NCI-H2171 (cell line): ENCODE measurements at regions not wholly inside any gene's neighbourhood (a gene's known extent, or its start where the extent isn't known, plus 50 kb on each side); places are given as distances from the start of the nearest gene placed in this dataset.

Experiments
- DNase-seq: peaks from one replicate; lab custom pipeline; 2025; lab: John Stamatoyannopoulos, UW

DNA sequence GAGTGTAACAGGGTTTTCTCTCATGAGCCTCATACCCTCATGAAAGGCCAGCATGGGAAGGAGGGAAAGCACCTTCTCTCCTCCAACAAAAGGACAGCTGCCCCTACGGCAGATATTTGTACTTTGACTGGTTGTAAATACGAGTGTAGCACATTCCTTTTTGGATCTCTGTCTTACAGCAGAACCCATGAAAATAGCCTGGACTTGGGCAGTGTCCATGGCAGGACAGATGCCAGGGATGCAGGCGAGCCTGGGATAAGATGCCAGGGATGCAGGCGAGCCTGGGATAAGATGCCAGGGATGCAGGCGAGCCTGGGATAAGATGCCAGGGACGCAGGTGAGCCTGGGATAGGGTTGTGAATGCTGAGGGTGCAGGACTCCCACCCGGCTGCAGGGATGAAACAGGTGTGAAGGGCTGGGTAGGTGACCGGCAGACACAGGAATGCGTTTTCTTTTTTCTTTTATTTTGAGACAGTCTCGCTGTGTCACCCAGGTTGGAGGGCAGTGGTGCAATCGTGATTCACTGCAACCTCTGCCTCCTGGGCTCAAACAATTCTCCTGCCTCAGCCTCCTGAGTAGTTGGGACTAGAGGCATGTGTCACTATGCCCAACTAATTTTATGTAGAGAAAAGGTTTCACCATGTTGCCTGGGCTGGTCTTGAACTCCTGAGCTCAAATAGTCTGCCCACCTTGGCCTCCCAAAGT lies 120.0 kb downstream of the BEGAIN start:
- no peak for DNase-seq

DNA sequence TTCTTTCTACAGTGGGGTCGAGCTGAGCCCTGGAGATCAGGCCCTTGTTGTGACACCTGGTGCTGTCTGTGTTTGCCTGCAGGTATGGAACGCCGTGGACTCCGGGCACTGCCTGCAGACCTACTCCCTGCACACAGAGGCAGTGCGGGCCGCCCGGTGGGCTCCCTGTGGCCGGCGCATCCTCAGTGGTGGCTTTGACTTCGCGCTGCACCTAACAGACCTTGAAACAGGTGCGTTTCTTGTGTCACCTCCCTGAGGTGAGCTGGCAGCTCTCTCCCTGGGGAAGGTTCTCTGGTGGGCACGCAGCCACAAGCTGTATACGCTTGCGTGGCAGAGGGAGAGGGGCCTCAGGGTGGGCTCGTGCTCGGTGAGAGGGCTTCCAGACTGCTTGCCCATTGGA lies 119.3 kb downstream of the BEGAIN start:
- no peak for DNase-seq

DNA sequence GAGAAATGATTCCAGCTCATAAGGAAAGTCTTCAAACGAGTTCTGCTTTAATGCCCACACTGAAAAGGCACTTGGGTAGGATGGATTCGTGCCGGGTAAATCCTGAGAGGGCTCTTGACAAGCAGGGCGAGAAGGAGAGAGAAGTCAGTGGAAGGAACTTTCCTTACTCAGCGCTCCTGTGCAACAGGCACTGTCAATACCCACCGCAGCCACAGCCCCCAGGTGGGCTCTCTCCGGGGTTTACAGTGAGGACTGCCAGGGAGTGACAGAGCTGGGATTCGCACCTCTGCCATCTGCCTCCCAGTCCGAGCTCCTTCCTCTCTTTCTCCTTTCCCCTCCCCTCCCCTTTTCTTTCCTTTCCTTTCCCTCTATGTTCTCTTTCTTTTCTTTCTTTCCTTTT lies 118.7 kb downstream of the BEGAIN start:
- DNase-seq, result no peak

DNA sequence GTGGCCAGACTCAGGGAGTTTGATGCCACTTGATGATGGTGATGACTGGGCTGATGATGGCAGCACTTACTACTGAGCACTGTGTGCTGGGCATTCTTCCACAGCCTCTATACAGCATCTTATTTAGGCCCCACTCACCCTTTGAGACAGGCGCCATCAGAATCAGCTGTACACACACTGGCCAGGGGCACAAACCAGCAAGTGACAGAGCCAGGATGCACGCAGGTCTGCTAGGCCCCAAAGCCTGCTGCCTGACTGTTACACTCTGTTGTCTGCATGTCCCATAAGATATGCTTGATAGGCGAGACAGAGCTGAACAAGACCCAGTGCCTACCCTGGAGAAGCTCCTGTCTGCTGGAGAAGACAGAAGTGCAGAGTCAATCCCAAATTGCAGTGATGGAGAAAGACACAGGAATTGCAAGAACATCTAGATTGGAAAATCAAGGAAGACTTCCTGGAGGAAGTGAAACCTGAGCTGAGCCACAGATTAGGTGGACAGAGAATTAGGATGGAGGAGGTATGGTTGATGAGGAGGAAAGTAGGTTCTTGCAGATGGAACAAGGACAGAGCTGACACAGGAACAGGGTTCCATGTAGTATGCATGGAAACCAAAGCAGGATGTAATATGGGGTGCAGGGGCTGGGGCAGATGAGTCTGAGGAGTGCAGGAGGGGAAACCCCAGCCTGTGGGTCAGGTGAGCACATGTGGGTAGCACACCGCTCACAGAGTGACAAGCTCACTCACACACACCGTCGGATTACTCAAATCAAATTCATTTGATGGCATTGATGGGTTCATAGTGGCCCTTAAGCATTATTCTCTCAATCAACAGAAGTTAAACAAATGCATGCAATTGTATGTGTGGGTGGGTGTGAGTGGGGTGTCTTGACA lies 117.3 kb downstream of the BEGAIN start:
- no peak for DNase-seq

DNA sequence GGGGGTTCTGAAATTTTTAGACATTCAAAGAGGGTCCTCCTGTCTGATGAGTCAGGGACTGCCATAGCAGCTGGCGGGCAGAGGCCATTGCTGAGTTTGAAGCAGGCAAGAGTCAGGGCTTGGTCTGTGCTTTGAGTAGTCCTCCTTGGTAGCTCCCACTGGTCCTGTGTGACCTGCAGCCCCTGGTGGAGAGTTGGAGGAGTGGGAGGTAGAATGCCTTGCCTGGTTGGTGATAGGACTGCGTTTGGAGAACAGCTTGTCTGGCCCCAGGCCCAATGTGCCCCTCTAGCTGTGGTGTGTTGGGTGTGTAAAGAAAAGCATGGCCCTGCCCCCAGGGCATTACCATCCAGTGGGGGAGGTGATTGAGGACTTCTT lies 116.7 kb downstream of the BEGAIN start:
- no peak for DNase-seq

DNA sequence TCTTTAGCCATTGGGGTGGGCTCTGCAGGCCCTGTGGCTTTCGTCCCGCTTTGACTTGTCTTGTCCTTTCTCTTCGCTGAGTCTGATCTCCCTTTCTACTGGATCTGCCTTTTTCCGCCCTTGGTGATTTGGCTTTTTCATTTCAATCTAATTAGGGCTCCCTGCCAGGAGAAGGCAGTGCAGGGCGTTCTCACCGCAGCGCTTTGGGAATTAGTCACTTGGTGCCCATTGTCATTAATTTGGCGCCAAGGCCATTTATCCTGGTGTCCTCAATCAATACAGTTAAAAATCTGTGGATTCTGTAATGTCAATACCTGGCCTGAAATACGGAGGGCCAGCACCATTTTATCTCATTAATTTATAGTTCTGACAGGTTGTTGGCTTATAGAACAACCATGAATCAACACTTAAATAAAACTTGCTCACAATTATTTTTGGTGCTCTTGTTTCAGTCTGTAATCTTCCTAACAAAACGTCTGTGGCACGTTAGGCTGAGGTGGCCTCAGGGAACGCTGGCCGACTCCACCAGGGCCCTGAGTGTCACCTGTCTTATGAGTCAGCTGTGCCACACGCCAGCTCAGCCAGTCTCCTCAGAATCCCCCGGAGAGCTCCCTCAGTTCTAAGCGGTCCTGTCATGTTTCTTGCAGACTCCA lies 115.7 kb downstream of the BEGAIN start:
- peak; percentile 94 for DNase-seq

DNA sequence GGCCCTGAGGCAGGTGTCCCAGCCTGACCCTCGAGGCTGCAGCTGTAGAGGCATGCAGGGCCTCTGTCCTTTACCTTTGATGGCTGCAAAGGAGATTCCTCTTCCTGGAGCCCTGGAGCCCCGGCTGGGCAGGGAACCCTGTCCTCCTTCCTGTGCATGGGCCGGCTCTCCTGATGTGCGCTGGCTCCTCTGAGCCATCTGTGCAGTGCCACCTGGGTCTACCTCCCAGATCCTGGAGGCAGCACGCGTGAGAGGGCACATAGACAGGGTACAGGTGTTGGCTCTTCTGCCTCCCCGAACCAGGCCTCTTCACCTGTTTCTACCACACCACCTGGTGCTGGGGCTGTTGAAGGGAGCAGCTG lies 115.1 kb downstream of the BEGAIN start:
- DNase-seq, result peak; percentile 98

DNA sequence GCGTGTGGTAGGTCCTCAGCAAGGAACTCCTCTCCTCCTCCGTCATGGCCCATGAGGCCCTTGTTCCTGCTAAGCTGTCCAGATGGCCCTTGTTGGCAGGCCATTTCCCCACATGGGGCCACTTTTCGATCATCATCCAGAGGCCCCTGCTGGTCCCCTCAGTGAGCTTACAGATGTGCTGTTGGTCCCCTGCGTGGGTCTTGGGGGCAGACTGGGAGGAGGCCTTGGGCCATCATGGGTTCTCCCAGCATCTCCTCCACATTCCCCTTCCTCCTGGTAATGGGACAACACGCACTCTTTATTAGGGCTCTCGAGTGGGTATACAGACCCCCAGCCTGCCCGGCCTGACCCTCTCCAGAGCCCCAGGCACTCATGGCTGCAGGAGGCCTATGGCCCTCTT lies 114.7 kb downstream of the BEGAIN start:
- DNase-seq, result no peak

DNA sequence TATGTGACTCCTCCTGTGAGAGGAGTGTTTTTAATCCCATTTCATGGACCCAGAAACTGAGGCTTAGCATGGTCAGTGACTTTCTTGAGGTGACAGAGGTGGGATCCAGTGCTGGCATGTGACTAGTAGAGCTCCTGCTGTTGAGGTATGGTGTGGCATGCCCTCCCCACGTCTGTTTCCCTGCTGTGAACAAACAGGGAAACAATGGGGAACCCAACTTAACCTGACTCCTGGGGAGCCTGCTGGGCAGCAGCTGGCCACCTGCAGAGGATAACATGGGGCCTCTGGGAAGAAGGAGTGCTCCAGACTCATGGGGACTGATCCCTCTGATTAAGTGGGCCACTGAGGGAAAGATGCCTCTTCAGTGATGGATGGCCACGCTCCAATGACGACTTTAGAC lies 114.0 kb downstream of the BEGAIN start:
- DNase-seq, result no peak

DNA sequence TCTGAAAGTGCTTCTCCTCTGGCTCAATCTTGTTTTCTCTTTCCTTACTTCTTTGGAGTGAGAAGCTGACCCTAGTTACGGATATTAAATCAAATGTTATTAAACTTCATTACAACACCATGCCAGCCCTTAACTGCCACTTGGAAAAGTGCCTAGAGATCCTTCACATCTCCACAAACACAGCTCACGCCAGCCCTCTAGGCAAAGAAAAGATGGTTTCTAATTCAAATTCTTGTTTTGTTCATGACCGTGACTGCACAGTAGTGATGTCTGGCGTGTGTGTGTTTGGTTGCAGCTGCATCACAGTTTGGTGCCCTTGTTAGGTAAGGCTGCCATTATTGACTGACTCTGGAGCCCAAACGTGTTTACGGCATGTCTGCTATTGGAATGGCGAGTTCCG lies 113.0 kb downstream of the BEGAIN start:
- DNase-seq, result no peak

DNA sequence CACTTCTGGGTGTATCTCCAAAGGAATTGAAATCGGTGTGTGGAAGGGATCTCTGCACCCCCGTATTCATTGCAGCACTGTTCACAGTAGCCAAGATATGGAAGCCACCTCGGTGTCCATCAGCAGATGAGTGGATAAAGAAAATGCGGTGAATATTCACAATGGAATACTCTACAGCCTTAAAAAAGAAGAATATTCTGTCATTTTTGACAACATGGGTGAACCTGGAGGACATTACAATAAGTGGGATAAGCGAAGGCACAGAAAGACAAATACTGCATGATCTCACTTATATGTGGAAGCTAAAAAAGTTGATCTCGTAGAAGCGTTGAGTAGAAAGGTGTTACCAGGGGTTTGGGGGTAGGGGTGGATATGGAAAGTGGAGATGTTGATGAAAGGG lies 111.9 kb downstream of the BEGAIN start:
- DNase-seq, result no peak

DNA sequence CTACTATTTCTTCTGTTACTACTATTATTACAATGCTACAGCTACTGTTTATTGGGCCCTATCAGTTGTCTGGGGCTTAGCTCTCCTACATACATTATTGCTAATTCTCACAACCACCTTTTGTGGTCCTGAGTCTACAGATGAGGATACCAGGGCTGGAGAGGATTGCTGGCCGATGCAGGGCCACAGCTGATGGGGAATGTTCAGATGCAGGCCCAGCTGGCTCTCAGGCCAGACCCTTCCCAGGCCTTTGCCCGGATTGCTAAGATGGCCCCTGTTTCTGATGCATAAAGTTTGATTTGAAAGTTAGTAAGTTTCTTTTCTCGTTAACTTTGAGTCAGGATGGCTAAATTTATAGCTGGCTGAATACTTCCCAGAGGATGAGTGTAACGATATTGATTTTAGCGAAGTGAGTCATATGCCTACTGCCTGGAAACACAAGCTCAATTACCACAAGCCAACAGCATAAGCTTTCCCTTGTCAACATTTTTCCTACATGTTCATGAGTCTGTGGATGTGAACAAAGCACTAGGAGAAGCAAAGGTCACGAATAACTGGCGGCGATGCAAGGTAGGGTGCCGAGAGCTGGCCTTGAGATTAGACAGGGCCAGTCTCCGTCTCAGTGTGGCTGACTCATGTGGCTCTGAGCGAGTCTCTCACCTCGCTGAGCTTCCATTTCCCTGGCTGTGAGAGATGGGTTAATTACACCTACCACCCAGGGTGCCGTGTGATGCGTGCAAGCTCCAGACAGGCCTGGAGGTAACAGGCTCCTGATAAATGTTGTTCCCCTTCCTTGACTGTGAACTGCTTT lies 111.0 kb downstream of the BEGAIN start:
- no peak for DNase-seq

DNA sequence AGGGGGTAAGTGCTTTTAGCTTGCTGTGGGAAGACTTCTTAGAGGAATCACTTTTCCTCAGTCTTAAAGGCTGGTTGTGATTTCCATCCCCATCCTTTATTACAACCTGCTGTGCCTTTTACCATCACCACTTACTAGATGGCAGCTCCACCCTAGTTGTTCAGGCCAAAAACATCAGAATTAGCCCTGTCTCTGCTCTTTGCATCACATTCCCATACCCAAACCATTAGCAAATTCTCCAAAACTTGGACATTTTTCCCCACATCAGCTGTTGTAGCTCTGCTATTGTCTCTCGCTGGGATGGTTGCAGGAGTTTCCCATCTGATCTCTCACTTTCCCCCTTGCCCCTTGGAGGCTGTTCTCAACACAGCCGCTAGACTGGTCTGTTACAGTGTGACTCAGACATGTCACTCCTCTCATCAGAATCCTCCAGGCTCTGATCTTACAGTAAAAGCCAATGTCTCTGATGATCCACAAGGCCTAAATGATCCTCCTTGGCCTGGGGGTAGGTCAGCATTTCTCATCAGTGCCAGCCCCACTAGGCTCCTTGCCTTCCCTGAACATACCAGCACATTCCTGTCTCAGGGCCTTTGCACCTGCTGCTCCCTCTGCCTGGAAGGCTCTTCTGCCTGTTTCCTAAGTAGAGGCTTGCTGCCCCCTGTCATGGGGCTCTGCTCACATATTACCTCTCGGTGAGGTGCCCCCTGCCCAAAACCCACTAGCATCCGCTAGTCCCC lies 102.5 kb downstream of the BEGAIN start:
- no peak for DNase-seq

DNA sequence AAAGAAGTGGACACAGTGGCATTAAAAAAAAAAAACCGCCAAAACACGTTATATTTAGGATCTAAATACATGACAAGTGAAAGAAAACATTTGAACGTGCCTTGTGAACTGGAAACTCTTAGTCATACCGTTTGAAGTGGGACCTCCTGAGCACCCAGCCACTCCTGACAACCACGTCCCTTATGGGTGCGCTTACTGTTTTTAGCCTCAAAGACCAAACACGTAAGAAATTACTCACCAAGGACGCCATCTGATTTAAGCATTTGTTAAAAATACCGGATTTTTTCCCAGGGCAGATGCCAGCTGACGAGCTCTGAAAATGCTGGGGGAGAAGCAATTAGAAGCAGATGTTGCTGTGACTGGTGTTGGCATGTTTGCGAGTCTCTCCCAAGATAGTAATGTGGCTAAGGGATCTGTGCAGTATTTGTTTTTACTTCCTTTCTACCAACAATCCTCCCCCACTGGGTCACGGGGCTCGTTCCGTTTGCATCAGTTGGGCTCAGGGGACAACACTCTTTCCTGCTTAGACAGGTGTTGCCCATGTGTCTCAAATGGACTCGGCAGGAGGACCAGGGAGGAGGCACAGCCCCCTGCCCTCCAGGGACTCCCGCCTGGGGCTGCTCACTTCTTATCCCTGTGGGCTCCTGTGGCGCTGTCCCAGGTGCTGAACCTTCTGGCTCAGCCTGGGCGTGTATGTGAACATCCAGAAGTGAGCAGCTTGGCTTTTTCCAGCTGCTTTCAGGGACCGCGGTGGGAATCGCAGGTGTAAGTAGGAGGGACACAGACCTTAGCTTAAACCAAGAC lies 101.0 kb downstream of the BEGAIN start:
- DNase-seq, result peak; percentile 100
